ENCODE measurements at regions not wholly inside any gene's neighbourhood (a gene's known extent, or its start where the extent isn't known, plus 50 kb on each side); places are given as distances from the start of the nearest gene placed in this dataset.

GRCh38 chr13:57918913-57919312, 287.4 kb downstream of the PCDH17 start:
- DNase-seq = no peak

GRCh38 chr13:57925250-57925649, 293.7 kb downstream of the PCDH17 start:
- DNase-seq = no peak

GRCh38 chr13:57925751-57926150, 294.2 kb downstream of the PCDH17 start:
- DNase-seq = no peak

- no peak for DNase-seq
Observed at GRCh38 chr13:57932061-57932460, 300.5 kb downstream of the PCDH17 start.

GRCh38 chr13:57933606-57934005, 302.1 kb downstream of the PCDH17 start:
- no peak for DNase-seq

GRCh38 chr13:57935965-57936364, 304.4 kb downstream of the PCDH17 start:
- no peak for DNase-seq

- no peak for DNase-seq
Observed at GRCh38 chr13:57946361-57946760, 314.8 kb downstream of the PCDH17 start.

- no peak for DNase-seq
Observed at GRCh38 chr13:57948884-57949283, 317.3 kb downstream of the PCDH17 start.

- no peak for DNase-seq
Observed at GRCh38 chr13:57969951-57970350, 338.4 kb downstream of the PCDH17 start.

GRCh38 chr13:57970404-57970803, 338.9 kb downstream of the PCDH17 start:
- DNase-seq = no peak

GRCh38 chr13:57982782-57983181, 351.2 kb downstream of the PCDH17 start:
- DNase-seq = no peak

- no peak for DNase-seq
Observed at GRCh38 chr13:57988276-57988675, 356.7 kb downstream of the PCDH17 start.

GRCh38 chr13:57991041-57991440, 359.5 kb downstream of the PCDH17 start:
- DNase-seq = no peak

GRCh38 chr13:57992416-57992815, 360.9 kb downstream of the PCDH17 start:
- no peak for DNase-seq

GRCh38 chr13:57996717-57997116, 365.2 kb downstream of the PCDH17 start:
- no peak for DNase-seq

GRCh38 chr13:58004751-58005150, 373.2 kb downstream of the PCDH17 start:
- no peak for DNase-seq

- no peak for DNase-seq
Observed at GRCh38 chr13:58018020-58018419, 386.5 kb downstream of the PCDH17 start.

GRCh38 chr13:58018865-58019264, 387.3 kb downstream of the PCDH17 start:
- no peak for DNase-seq

- DNase-seq = no peak
Observed at GRCh38 chr13:58024103-58024502, 392.6 kb downstream of the PCDH17 start.

- DNase-seq = no peak
Observed at GRCh38 chr13:58025821-58026220, 394.3 kb downstream of the PCDH17 start.

GRCh38 chr13:58032676-58033460, 401.3 kb downstream of the PCDH17 start:
- DNase-seq = no peak

- DNase-seq = no peak
Observed at GRCh38 chr13:58043971-58044370, 412.4 kb downstream of the PCDH17 start.

GRCh38 chr13:58048670-58049069, 417.1 kb downstream of the PCDH17 start:
- DNase-seq = no peak

GRCh38 chr13:58051396-58051795, 419.9 kb downstream of the PCDH17 start:
- DNase-seq = no peak

GRCh38 chr13:58051807-58052375, 420.3 kb downstream of the PCDH17 start:
- DNase-seq = no peak
